Right ventricle myocardium superior (tissue), 1 donor: ENCODE measurements at regions not wholly inside any gene's neighbourhood (a gene's known extent, or its start where the extent isn't known, plus 50 kb on each side); places are given as distances from the start of the nearest gene placed in this dataset.

ENCODE experiments used
- ATAC-seq: fragments of 200-7000 bp; cut with Tn5 transposase; one replicate; pipeline ENCODE4 v1.9.1; 2020; ENCODE audit warnings: mild to moderate bottlenecking; ENCODE audit not compliant: poor library complexity
- DNase-seq: peaks from one replicate; pipeline ENCODE4 v3.0.0-alpha.2; 2020
- intact Hi-C: fragments of 100-400 bp; cut with DNase I; formaldehyde crosslinking; loops from one replicate; pipeline ENCODE4 v1.11.2; 2022
- donor health status: DM: no; HTN: yes; CAD: no; lungs with severe emphysema.

- ATAC-seq (no peak), DNase-seq (no peak)
- intact Hi-C loops, result no loop called here
Observed at GRCh38 chr6:92180090-92180489, 1239.3 kb downstream of the EPHA7 start.

- no peak for ATAC-seq
- no peak for DNase-seq
- intact Hi-C loops, result no loop called here
Observed at GRCh38 chr6:92176666-92177065, 1242.7 kb downstream of the EPHA7 start.

- DNase-seq (no peak), ATAC-seq (no peak)
- intact Hi-C loops, result no loop called here
Observed at GRCh38 chr6:92174398-92175073, 1244.8 kb downstream of the EPHA7 start.

- ATAC-seq, result no peak
- intact Hi-C loops, result no loop called here
Observed at GRCh38 chr6:92169506-92169905, 1249.9 kb downstream of the EPHA7 start.

GRCh38 chr6:92166666-92167065 is 1252.7 kb downstream of the EPHA7 start:
- ATAC-seq (no peak), DNase-seq (no peak)
- intact Hi-C loops, result no loop called here

More at GRCh38 chr6:92169506-92169905, 1249.9 kb downstream of the EPHA7 start:
- DNase-seq, result no peak

GRCh38 chr6:92161953-92162352 is 1257.4 kb downstream of the EPHA7 start:
- ATAC-seq (no peak), DNase-seq (no peak)
- intact Hi-C loops, result no loop called here

GRCh38 chr6:92160226-92160625 is 1259.1 kb downstream of the EPHA7 start:
- intact Hi-C loops, result no loop called here
- no peak for ATAC-seq
- no peak for DNase-seq

- DNase-seq (no peak), ATAC-seq (no peak)
- intact Hi-C loops, result no loop called here
Observed at GRCh38 chr6:92159046-92159445, 1260.3 kb downstream of the EPHA7 start.

- DNase-seq (no peak), ATAC-seq (no peak)
- intact Hi-C loops, result no loop called here
Observed at GRCh38 chr6:92150553-92150952, 1268.8 kb downstream of the EPHA7 start.

GRCh38 chr6:92147246-92147645 is 1272.1 kb downstream of the EPHA7 start:
- DNase-seq (no peak), ATAC-seq (no peak)
- intact Hi-C loops, result no loop called here

- ATAC-seq, result no peak
- no peak for DNase-seq
- intact Hi-C loops, result no loop called here
Observed at GRCh38 chr6:92139601-92140000, 1279.8 kb downstream of the EPHA7 start.

GRCh38 chr6:92132957-92133356 is 1286.4 kb downstream of the EPHA7 start:
- ATAC-seq, result no peak
- intact Hi-C loops, result no loop called here
- no peak for DNase-seq

GRCh38 chr6:92132457-92132856 is 1286.9 kb downstream of the EPHA7 start:
- intact Hi-C loops, result no loop called here
- DNase-seq (no peak), ATAC-seq (no peak)

GRCh38 chr6:92130944-92131343 is 1288.4 kb downstream of the EPHA7 start:
- DNase-seq (no peak), ATAC-seq (no peak)
- intact Hi-C loops, result no loop called here

- intact Hi-C loops, result no loop called here
- ATAC-seq (no peak), DNase-seq (no peak)
Observed at GRCh38 chr6:92126983-92127382, 1292.4 kb downstream of the EPHA7 start.

- ATAC-seq (no peak), DNase-seq (no peak)
- intact Hi-C loops, result no loop called here
Observed at GRCh38 chr6:92126088-92126487, 1293.3 kb downstream of the EPHA7 start.

GRCh38 chr6:92125681-92126080 is 1293.7 kb downstream of the EPHA7 start:
- ATAC-seq (no peak), DNase-seq (no peak)
- intact Hi-C loops, result no loop called here

GRCh38 chr6:92124200-92124651 is 1295.1 kb downstream of the EPHA7 start:
- DNase-seq (no peak), ATAC-seq (no peak)
- intact Hi-C loops, result no loop called here

GRCh38 chr6:92122746-92123145 is 1296.6 kb downstream of the EPHA7 start:
- intact Hi-C loops, result no loop called here
- no peak for ATAC-seq
- no peak for DNase-seq

GRCh38 chr6:92121228-92121627 is 1298.1 kb downstream of the EPHA7 start:
- ATAC-seq (no peak), DNase-seq (no peak)
- intact Hi-C loops, result no loop called here

- intact Hi-C loops, result no loop called here
- DNase-seq (no peak), ATAC-seq (no peak)
Observed at GRCh38 chr6:92117800-92118199, 1301.6 kb downstream of the EPHA7 start.
